MM.1S (cell line): ENCODE measurements at regions not wholly inside any gene's neighbourhood (a gene's known extent, or its start where the extent isn't known, plus 50 kb on each side); places are given as distances from the start of the nearest gene placed in this dataset.

Source experiments
- DNase-seq: peaks from one replicate; pipeline ENCODE4 v3.0.0-alpha.2; 2015
- H2AFZ ChIP-seq: fragments of 300-600 bp; sonication (generic); 2 replicates; pipeline ENCODE4 v1.6.0; 2016; ENCODE audit warnings: antibody characterized with exemption, low read length
- H3F3A ChIP-seq: fragments of 300-600 bp; sonication (generic); 2 replicates; pipeline ENCODE4 v1.6.1; 2016; ENCODE audit warnings: mild to moderate bottlenecking, antibody characterized with exemption, low read length, moderate library complexity, mixed read lengths; ENCODE audit not compliant: insufficient read depth
- H3K27ac ChIP-seq: fragments of 300-600 bp; sonication (generic); 2 replicates; pipeline ENCODE4 v1.5.1; 2016; ENCODE audit warnings: mild to moderate bottlenecking, low read length
- H3K27me3 ChIP-seq: fragments of 300-600 bp; sonication (generic); replicated peaks from 2 replicates; pipeline ENCODE4 v1.6.0; 2016; ENCODE audit warnings: low read length; ENCODE audit not compliant: insufficient read depth
- H3K36me3 ChIP-seq: fragments of 300-600 bp; sonication (generic); replicated peaks from 2 replicates; pipeline ENCODE4 v1.6.1; 2016; ENCODE audit warnings: mild to moderate bottlenecking, low read length, mixed read lengths; ENCODE audit not compliant: insufficient read depth
- H3K4me1 ChIP-seq: fragments of 300-600 bp; sonication (generic); 2 replicates; pipeline ENCODE4 v1.6.1; 2016; ENCODE audit warnings: low read length, mixed read lengths
- H3K4me2 ChIP-seq: fragments of 300-600 bp; sonication (generic); 2 replicates; pipeline ENCODE4 v1.6.0; 2016; ENCODE audit warnings: low read depth, low read length
- H3K4me3 ChIP-seq: fragments of 300-600 bp; sonication (generic); 2 replicates; pipeline ENCODE4 v1.5.1; 2016; ENCODE audit warnings: low read length, mixed read lengths
- H3K79me2 ChIP-seq: fragments of 300-600 bp; sonication (generic); 2 replicates; pipeline ENCODE4 v1.6.1; 2016; ENCODE audit warnings: mixed run types, low read length, mixed read lengths
- H3K9ac ChIP-seq: fragments of 300-600 bp; sonication (generic); 2 replicates; pipeline ENCODE4 v1.6.1; 2016; ENCODE audit warnings: low read length, mixed read lengths
- H3K9me2 ChIP-seq: fragments of 300-600 bp; sonication (generic); replicated peaks from 2 replicates; pipeline ENCODE4 v1.6.1; 2016; ENCODE audit warnings: mild to moderate bottlenecking, low read length, mixed read lengths; ENCODE audit not compliant: insufficient read depth
- H3K9me3 ChIP-seq: fragments of 300-600 bp; sonication (generic); replicated peaks from 2 replicates; pipeline ENCODE4 v1.6.1; 2016; ENCODE audit warnings: mild to moderate bottlenecking, low read length, mixed read lengths; ENCODE audit not compliant: insufficient read depth
- H4K20me1 ChIP-seq: fragments of 300-600 bp; sonication (generic); 2 replicates; pipeline ENCODE4 v1.6.1; 2016; ENCODE audit warnings: mild to moderate bottlenecking, low read length, moderate library complexity, mixed read lengths; ENCODE audit not compliant: insufficient read depth
- EZH2 ChIP-seq: fragments of 300-600 bp; sonication (generic); optimal IDR thresholded peaks from 2 replicates; pipeline ENCODE3; 2017; ENCODE audit warnings: low read depth, mild to moderate bottlenecking, antibody characterized with exemption, low read length, mixed read lengths
- EZH2phosphoT487 ChIP-seq: fragments of 300-600 bp; sonication (generic); IDR thresholded peaks from 2 replicates; pipeline ENCODE4 v1.6.1; 2018; ENCODE audit warnings: antibody characterized with exemption, low read length
- TF ChIP-seq, protein P1 (sequence below): fragments of 300-600 bp; sonication (generic); IDR thresholded peaks from 2 replicates; pipeline ENCODE4 v1.5.1; 2016; ENCODE audit warnings: antibody characterized with exemption, low read length, mixed read lengths

DNA sequence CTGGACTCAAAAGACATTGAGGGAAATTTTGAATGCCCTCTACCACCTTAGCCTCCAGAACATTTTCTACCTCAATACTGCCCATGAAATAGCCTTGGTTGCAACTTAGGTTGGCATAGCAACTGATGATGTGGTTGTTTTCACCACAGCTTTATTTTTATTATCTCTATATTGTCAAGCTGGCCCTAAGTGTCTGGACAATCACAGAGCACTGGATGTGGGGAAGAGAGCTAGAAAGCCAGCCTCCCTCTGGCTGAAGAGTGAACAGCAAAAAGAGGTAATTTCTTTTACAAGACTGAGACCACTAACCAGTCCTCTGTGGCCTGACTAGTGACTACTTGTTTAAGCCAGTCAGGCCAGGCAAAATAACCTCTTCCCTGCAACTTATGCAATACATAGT lies 159.6 kb downstream of the HS3ST2 start:
- Histone ChIP-seq H3K9me2 (no peaks in the 10 kb centered on the region), H3K36me3 (no peaks in the 10 kb centered on the region), H3K4me3 (no peak overlapping the region), H3K9ac (no peak overlapping the region), H3K27me3 (no peaks in the 10 kb centered on the region), H3K79me2 (no peaks in the 10 kb centered on the region), H3K27ac (no peak overlapping the region), H3F3A (no peaks in the 10 kb centered on the region), H2AFZ (no peak overlapping the region), H4K20me1 (no peaks in the 10 kb centered on the region), H3K9me3 (no peaks in the 10 kb centered on the region), H3K4me1 (no peaks in the 10 kb centered on the region), H3K4me2 (no peak overlapping the region)
- TF ChIP-seq EZH2 (no peak), EZH2phosphoT487 (no peak)
- TF ChIP-seq, protein P1, sequence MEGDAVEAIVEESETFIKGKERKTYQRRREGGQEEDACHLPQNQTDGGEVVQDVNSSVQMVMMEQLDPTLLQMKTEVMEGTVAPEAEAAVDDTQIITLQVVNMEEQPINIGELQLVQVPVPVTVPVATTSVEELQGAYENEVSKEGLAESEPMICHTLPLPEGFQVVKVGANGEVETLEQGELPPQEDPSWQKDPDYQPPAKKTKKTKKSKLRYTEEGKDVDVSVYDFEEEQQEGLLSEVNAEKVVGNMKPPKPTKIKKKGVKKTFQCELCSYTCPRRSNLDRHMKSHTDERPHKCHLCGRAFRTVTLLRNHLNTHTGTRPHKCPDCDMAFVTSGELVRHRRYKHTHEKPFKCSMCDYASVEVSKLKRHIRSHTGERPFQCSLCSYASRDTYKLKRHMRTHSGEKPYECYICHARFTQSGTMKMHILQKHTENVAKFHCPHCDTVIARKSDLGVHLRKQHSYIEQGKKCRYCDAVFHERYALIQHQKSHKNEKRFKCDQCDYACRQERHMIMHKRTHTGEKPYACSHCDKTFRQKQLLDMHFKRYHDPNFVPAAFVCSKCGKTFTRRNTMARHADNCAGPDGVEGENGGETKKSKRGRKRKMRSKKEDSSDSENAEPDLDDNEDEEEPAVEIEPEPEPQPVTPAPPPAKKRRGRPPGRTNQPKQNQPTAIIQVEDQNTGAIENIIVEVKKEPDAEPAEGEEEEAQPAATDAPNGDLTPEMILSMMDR, result no peak
- DNase-seq, result no peak

DNA sequence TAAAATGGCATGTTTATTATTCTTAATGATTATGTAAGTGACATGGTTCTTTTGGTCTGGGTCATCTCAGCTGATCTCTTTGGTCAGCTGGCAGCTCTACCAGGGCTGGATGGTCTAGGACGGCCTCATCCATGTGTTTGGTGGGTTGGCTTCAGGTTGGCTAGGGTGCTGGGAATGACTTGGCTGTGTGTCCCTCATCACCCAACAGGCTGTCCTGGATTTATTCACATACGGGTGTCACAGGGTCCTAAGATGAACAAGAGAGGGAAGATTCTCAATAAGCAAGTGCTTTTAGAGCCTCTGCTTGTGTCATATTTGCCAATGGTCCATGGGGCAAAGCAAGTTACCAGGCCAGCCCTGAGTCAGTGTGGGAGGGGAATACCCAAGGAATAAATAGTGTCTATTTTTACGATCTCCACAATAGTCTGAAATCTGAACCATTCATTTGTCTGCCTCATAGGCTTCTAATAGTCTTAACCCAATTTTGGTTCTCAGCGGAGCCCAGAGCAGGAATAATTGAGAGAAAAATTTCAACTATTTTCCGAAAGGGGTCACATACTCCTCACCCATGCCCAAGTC lies 157.5 kb downstream of the HS3ST2 start:
- Histone ChIP-seq H3K79me2 (no peaks in the 10 kb centered on the region), H3K9me3 (no peaks in the 10 kb centered on the region), H3K4me1 (no peaks in the 10 kb centered on the region), H3K4me3 (no peak overlapping the region), H3F3A (no peaks in the 10 kb centered on the region), H2AFZ (no peak overlapping the region), H3K27me3 (no peaks in the 10 kb centered on the region), H3K27ac (no peak overlapping the region), H3K9me2 (no peaks in the 10 kb centered on the region), H3K36me3 (no peaks in the 10 kb centered on the region), H4K20me1 (no peaks in the 10 kb centered on the region), H3K9ac (no peak overlapping the region), H3K4me2 (no peak overlapping the region)
- DNase-seq, result no peak
- TF ChIP-seq EZH2, result no peak
- TF ChIP-seq EZH2phosphoT487, result no peak
- TF ChIP-seq, protein P1, result no peak

DNA sequence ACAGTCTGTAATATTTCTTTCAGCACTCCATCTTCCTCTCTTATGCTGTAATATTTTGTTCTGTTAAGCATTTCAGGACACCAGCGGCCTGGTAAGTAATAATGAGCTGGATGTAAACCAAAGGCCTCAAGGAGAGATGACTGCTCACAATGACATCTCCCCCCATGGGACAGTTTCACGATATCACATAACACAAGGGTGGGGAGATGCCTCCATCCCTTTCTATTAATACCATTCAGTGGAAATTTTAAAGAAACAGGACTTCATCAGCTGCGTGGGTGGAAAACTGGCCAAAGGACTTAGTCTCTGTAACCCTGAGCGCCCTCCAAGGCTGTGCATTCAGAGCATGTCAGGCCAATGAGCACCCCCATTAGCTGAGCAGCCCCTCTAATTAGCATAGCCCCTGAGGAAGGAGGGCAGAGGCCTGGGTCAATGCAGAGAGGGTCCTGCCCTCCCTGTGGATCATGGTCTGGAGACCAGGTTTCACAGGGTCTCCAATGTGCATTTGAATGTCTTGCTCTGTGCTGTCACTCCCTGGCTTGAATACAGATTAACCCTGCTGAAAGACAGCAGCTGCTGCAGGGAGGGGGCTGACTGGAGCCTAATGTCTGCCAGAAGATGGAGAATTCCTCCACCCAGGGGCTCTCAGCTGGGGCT lies 156.4 kb downstream of the HS3ST2 start:
- H3K27me3 ChIP-seq, result no peaks in the 10 kb centered on the region
- H2AFZ ChIP-seq, result no peak overlapping the region
- no peaks in the 10 kb centered on the region for H4K20me1 ChIP-seq
- no peak overlapping the region for H3K9ac ChIP-seq
- H3K9me2 ChIP-seq, result no peaks in the 10 kb centered on the region
- H3K79me2 ChIP-seq, result no peaks in the 10 kb centered on the region
- no peak overlapping the region for H3K4me2 ChIP-seq
- H3K27ac ChIP-seq, result no peak overlapping the region
- TF ChIP-seq, protein P1, result no peak
- no peak for TF ChIP-seq EZH2
- TF ChIP-seq EZH2phosphoT487, result no peak
- no peak for DNase-seq
- no peaks in the 10 kb centered on the region for H3K36me3 ChIP-seq
- H3K4me1 ChIP-seq, result no peaks in the 10 kb centered on the region
- H3K4me3 ChIP-seq, result no peak overlapping the region
- no peaks in the 10 kb centered on the region for H3K9me3 ChIP-seq
- H3F3A ChIP-seq, result no peaks in the 10 kb centered on the region
